Kidney epithelial cell (primary cell): ENCODE measurements at regions not wholly inside any gene's neighbourhood (a gene's known extent, or its start where the extent isn't known, plus 50 kb on each side); places are given as distances from the start of the nearest gene placed in this dataset.
"Not testable (repeated sequence)": the region's sequence is repeated elsewhere in the genome, so short reads cannot be mapped to it uniquely, and the experiment has no call there.

Experiments
- DNase-seq: peaks from one replicate; pipeline ENCODE4 v3.0.0-alpha.2; 2010; ENCODE audit warnings: low read depth
- H3K27me3 ChIP-seq: 2 replicates; pipeline ENCODE4 v1.6.0; 2011; ENCODE audit warnings: low read length; ENCODE audit not compliant: control insufficient read depth, insufficient read depth
- H3K36me3 ChIP-seq: 2 replicates; pipeline ENCODE4 v1.5.1; 2011; ENCODE audit warnings: low read length; ENCODE audit not compliant: control insufficient read depth, insufficient read depth
- H3K4me3 ChIP-seq: 2 replicates; pipeline ENCODE4 v1.5.1; 2011; ENCODE audit warnings: low read depth, mild to moderate bottlenecking, control low read depth, low read length
- TF ChIP-seq, protein P1 (sequence below): IDR thresholded peaks from 2 replicates; pipeline ENCODE4 v1.5.1; 2011; ENCODE audit warnings: mild to moderate bottlenecking, moderate library complexity, low read length, control low read depth, inconsistent platforms; ENCODE audit not compliant: insufficient read depth, poor library complexity, severe bottlenecking

DNA sequence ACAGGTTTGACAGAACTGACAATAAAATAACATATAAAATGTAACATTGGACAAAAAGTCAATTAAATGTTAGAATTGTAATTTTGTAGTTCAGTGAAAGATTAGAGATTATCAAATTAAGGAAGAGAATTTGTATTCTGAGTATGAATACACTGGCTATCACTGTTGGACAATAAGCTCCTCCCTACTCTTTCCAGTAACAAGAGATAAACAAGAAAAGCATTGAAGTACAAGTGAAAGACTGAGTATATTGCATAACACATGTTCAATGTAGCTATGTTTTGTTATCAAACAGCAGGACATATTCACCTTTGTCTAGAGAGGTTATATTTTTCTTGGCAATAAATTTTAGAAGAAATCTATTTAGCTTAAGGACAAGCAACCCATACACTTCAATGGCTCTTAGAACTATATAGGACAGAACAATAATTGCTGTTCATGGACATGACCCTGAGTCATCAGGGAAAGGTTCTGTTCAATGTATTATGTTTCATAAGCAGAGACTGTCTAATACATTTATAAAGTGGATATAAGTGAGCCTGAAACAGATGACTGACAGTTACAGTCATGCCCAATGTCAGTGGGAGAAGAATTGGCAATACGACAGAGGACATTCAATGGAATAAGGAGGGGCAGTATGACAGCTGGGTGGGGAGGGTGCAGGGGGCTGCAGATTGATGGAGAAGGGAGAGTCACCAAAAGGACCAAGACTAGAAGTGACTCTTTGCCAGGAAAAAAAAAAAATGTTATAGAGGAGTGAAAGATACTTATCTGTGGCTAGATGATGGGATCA lies 520.4 kb downstream of the FRK start:
- no peaks in the 10 kb centered on the region for H3K36me3 ChIP-seq
- DNase-seq = no peak
- no peaks in the 10 kb centered on the region for H3K27me3 ChIP-seq
- TF ChIP-seq, protein P1, sequence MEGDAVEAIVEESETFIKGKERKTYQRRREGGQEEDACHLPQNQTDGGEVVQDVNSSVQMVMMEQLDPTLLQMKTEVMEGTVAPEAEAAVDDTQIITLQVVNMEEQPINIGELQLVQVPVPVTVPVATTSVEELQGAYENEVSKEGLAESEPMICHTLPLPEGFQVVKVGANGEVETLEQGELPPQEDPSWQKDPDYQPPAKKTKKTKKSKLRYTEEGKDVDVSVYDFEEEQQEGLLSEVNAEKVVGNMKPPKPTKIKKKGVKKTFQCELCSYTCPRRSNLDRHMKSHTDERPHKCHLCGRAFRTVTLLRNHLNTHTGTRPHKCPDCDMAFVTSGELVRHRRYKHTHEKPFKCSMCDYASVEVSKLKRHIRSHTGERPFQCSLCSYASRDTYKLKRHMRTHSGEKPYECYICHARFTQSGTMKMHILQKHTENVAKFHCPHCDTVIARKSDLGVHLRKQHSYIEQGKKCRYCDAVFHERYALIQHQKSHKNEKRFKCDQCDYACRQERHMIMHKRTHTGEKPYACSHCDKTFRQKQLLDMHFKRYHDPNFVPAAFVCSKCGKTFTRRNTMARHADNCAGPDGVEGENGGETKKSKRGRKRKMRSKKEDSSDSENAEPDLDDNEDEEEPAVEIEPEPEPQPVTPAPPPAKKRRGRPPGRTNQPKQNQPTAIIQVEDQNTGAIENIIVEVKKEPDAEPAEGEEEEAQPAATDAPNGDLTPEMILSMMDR = no peak
- no peak overlapping the region for H3K4me3 ChIP-seq

DNA sequence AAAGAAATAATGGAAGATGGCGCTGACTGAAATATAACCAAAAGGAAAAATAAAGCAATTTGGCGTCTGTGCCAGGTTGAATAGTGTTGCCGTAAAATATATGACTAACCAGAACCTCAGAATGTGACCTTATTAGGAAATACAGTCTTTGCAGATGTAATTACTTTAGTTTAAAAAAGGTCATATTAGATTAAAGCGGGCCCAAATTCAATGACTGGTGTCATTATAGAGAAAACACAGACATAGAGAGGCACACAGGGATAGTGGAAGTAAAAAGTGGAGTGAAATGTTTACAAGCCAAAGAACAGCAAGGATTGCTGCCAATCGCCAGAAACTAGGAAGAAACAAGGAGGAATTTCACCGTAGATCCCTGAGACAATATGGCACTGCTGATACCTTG lies 521.2 kb downstream of the FRK start:
- no peak for DNase-seq
- Histone ChIP-seq H3K4me3 (no peak overlapping the region), H3K27me3 (no peaks in the 10 kb centered on the region), H3K36me3 (no peaks in the 10 kb centered on the region)
- TF ChIP-seq, protein P1 = no peak

DNA sequence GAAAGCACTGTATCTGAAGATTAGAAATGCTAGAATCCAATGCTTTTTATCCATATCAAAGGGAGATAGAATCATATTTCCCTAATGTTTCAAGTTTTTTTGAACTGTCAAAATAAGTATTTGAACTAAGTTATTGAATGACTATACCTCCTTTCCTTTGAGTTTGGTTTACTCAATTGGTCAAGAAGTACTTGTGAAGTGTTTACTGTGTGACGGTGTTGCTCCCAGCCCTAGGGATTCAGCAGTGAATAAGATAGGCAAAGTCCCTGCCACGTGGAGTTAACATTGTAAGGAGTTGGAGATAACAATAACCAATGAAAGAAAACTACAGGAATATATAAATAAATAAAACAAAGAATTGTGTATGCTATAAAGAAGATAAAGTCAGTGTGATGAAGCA lies 535.9 kb downstream of the FRK start:
- no peak for DNase-seq
- TF ChIP-seq, protein P1 = no peak
- H3K36me3 ChIP-seq = no peaks in the 10 kb centered on the region
- no peaks in the 10 kb centered on the region for H3K27me3 ChIP-seq
- no peak overlapping the region for H3K4me3 ChIP-seq

DNA sequence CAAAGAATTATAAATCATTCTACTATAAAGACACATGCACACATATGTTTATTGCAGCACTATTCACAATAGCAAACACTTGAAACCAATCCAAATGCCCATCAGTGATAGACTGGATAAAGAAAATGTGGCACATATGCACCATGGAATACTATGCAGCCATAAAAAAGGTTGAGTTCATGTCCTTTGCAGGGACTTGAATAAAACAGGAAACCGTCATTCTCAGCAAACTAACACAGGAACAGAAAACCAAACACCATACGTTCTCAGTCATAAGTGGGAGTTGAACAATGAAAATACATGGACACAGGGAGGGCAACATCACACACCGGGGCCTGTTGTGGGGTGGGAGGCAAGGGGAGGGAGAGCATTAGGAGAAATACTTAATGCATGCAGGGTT lies 538.9 kb downstream of the FRK start:
- not testable (repeated sequence) for H3K27me3 ChIP-seq, H3K36me3 ChIP-seq, DNase-seq, H3K4me3 ChIP-seq

DNA sequence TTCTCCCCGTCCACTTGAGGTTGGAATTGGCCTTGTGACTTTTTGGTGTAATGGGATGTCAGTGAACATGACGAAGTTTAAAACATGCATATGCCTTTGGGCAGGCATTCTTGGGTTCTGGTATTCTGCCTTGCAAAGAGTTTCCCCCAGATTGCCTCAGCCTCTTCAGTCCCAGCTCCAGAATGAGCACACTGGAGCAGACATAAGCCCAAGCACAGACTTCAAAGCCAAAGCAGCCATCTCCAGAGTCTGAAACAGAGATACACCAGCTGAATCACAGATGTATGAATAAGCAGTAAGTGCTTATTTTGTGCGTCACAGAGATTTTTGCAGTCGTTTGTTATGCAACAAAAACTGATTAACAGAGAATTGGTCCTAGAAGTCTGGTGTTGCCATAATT lies 546.0 kb downstream of the FRK start:
- no peak for DNase-seq
- TF ChIP-seq, protein P1 = no peak
- H3K36me3 ChIP-seq = no peaks in the 10 kb centered on the region
- H3K4me3 ChIP-seq = no peak overlapping the region
- no peaks in the 10 kb centered on the region for H3K27me3 ChIP-seq

DNA sequence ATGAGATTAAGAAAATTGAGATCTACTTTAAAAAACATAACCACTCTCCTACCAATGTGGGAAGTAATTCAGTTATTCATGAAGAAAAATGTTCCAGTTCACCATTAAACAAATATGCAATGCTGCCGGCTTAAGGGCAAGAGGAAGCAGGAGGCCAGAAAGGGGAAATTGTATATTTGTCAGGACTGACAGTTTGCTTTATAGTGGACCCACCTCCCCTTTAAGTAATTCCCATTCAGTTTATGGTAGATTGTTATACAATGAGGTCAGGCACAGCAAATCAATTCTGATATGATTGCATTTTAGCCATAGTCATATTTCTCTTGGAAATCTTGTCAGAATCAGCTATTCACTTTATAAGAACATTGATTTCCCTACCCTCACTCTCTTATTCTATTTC lies 547.8 kb downstream of the FRK start:
- TF ChIP-seq, protein P1 = no peak
- DNase-seq = no peak
- Histone ChIP-seq H3K36me3 (no peaks in the 10 kb centered on the region), H3K27me3 (no peaks in the 10 kb centered on the region), H3K4me3 (no peak overlapping the region)
